ENCODE measurements at regions not wholly inside any gene's neighbourhood (a gene's known extent, or its start where the extent isn't known, plus 50 kb on each side); places are given as distances from the start of the nearest gene placed in this dataset.
A peak's percentile ranks its signal among the peaks of the same experiment; 100 is the strongest.

DNA sequence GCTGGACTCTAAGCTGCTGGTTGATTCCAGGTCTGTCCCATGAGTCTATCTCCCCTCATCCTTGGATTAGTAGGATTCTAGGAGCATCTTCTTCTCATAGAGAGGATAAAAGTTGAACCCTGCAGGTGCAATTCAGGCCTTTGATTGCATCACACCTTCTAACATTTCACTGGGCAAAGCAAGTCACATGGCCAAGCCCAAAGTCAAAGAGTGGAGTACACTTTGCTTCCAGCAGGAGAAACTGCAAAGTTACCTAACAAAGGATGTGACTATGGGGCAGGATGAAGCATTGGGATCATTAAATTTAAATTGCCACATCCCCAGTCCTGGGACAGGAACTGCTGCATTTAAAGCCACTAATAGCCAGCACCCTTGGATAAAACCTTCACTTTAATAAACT, 51.0 kb upstream of the EGFLAM start:
- no peak for DNase-seq (ENCODE audit: low spot score)

DNA sequence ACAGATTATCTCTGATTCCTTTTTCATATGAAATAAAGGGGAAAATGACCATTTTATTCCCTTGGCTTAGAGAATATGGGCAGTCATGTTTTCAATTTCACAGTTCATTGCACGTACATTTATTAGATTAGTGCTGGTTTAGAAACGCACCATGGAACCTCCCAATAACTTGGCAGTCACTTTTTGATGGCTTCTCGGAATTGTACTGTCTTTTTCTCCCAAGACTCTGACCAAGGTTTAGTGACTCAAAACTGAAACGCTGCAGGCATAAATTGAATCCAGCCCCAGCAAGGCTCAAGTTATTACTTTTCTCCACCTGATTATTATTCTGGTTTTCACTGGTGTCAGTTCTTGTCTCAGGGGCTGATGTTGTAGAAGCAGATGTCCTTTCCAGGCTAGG, 55.6 kb upstream of the EGFLAM start:
- DNase-seq (ENCODE audit: low spot score): no peak

DNA sequence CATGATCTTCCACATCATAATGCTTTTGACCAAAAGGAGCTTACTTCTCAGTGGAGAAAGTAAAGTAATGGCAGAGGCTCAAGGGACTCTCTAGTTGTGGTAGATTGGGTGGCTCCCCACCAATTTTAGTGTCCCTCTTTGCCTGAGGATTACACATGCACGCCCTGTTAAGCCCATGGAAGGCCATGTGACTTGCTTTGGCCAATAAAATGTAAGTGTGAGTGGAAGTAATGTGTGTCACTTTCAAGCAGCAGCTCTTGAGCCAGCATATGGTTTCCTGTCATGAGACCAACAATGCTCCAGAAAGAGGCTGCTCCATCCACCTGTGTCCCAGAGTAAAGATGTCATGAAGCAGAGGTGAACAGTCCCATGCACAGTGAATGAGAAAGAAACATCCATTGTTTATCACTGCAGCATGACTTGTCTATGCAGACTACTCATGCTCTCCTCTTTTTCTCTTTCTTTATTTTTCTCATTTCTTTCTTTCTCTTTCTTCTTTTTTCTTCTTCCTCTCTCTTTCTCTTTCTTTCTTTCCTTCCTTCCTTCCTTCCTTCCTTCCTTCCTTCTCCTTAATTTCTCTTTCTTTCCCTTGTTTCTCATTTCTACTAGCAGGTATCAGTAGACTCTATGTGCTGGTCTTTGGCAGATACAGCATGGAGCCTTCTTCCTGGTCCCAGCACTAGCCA, 57.3 kb upstream of the EGFLAM start:
- no peak for DNase-seq (ENCODE audit: low spot score)

DNA sequence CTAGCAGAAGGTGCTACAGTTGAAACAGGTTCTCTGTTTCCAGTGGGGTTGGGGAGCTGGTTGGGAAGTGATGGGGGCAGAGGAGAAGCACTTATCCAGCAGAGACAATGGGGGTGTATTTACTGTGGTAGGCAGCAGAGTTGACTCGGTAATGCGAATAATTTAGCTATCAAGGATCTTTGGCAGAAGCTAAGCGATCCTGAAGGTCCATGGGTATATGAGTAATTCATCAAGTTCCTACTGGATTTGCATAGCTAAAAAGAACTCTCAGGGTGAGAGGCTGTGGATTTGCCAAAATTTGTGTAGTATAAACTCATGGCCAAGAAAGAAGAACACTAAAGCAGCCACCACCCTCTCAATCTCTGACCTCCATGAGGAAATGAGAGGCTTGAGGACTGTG, 61.2 kb upstream of the EGFLAM start:
- no peak for DNase-seq (ENCODE audit: low spot score)

DNA sequence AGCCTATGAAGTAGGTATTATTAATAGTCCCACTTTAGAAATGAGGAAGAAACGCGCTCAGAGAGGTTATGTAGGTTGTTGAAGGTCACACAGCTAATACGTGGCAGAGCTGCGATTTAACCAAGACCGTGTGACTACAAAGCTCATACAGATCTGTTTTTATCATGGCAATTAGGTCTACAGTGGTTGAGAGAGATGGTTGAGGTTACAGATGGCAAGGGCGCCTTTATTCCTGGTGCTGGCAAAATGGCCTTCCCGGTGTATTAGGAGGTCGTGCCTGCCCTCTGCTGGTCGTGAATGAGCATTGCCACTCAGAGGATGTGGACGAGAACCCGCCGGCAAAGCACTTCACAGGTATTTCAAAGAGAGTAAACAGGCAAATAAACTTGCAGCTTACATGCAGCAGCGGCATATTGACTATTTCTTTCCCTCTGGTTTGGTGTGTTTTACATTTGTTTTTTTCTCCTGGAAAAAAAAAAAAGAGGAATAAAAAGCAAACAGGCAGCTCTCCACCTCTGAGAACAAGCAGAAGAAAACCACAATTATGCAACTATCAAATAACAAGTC, 65.3 kb upstream of the EGFLAM start:
- peak; percentile 61 for DNase-seq (ENCODE audit: low spot score)

DNA sequence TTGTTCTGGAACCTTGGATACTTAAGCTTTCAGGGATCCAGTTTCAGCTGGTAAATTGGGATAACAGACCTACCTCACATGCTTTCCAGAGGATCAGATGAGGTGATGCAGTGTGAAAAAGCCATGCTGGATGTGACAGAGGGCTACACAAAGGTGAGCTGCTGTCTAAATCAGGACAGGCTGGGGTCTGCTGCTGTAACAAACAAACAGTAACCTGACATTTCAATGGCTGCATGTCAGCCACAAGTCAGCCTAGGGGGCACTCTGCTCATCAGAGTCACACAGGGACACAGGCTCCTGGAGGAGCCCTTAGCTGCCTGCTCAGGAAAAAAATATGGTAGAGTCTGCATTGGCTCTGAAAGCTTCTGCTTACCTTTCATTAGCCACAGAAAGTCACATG, 66.7 kb upstream of the EGFLAM start:
- DNase-seq (ENCODE audit: low spot score): no peak

DNA sequence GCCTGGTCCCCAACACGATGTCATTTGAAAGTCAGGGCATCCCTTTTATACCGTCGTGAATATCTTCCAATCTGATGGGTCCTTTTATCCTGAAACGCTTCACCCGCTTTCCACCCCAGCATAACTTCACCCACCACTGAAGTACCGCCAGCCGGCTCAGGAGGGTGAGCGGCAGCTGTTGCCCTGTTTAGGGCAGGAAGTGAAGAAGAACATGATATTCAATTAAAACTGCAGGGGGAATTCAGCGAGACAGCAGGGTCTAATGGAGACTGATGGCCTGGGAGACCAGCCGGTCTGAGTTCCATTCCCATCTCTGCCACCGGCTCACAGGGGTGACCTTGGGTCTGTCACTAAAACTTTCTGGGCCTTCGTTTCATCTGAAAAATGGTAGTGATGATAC, 68.2 kb upstream of the EGFLAM start:
- DNase-seq (ENCODE audit: low spot score): no peak

DNA sequence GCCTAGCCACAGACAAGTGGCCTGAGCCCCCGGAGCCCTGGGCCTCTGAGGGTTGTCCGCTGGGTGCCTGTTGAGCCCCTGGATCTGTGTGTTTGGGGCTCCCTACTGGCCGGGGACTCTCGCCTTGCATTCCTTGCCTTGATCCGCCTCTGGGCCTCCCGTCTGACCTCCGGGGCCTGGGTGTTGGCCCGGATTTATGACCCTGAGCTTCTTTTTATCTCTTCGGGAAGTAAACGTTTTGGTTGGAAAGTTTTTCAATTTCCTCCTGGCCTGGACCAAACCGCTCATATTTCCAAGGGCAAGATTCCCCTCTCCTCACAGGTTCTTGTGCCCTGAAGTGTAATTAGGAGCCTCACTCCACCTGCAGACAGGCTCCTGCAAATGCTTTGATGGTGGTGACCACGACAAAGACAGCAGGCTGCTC, 69.3 kb upstream of the EGFLAM start:
- DNase-seq (ENCODE audit: low spot score): no peak

DNA sequence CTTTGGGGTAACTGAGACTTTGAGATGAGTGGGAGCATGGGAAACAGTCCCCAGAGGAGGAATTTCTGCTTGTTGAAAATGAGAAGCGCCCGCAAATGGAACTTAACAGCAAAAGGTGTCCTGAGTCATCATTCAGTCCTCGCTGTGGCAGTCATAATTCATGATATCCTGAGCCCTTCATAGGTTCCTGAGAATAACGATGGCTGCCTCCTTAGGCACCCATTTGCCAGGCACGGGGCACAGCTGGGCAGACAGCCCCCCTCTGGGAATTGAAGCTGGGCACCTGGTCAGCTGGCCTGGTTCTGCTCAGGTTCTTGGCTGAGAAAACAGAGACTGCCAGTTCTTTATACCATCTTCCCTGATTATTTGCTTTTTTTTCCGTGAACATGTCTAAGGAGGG, 69.8 kb upstream of the EGFLAM start:
- DNase-seq (ENCODE audit: low spot score): no peak

DNA sequence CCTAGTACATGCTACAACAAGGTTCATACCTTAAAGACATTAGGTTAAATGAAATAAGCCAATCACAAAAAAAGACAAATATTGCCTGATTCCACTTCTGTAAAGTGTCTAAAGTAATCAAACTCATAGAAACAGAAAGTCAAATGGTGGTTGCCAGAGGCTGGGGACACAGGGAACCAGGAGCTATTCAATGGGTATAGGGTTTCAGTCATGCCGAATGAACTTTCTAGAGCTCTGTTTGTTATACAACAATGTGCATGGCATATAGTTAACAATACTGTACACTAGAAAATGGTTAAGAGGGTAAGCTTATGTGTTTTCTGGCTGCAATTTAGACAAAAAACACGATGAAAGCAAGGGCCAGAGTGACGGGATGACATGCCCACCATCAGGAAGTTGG, 70.8 kb upstream of the EGFLAM start:
- DNase-seq (ENCODE audit: low spot score): no peak

DNA sequence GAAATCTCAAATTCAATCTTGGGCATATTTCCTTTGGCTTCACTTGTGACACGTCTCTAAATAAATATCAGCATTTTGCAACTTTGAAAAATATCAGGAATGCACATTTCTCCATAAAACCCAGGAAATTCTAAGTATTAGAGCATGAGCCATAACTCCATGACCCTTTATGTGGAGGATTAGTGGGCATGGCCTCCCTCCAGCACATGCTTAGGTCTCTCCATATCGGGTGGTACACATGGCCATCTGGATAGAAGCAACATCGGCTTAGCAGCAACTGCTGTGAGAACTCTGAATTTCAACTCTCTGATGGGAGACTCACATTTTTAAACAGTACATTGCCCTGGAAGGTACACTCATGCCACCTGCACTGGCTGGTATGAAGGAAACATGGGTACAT, 73.7 kb upstream of the EGFLAM start:
- DNase-seq (ENCODE audit: low spot score): no peak

DNA sequence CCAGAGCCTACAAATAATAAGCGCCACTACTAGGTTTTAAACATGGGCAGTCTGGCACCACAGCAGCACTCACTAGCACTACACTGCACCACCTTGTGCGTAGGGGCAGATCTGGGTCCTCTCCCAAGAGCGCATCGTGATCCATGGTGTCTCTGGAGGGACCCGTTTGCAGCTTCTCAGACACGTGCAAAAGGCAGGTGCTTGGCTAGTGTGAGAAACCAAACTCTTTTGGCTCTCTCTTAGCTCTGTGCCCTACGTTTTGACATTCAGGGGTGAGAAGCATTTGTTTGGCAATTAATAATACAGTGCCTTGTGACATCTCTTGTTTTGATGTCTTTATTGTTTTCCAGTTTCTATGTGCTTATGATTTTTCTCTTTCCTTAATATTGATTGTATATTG, 75.4 kb upstream of the EGFLAM start:
- no peak for DNase-seq (ENCODE audit: low spot score)

DNA sequence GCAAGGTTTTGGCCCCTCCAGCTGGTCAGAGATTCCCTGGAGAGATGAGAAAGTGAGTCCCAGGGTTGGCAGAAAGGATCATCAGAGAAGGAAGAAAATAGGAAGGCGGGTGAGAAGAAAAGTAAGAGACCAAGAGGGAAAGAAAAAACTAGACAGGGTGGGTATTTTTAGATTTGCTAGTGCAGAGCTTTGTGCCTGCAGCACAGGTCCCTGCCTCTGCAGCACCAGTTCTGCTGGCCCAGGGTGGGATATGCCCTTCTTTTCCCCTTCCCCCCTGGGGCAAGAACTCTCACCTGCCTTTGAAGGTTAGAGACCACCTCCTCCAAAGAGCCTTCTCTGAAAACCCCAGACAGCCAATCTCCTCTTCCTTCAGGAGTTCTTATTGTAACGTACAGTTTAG, 90.3 kb upstream of the EGFLAM start:
- DNase-seq (ENCODE audit: low spot score): no peak

DNA sequence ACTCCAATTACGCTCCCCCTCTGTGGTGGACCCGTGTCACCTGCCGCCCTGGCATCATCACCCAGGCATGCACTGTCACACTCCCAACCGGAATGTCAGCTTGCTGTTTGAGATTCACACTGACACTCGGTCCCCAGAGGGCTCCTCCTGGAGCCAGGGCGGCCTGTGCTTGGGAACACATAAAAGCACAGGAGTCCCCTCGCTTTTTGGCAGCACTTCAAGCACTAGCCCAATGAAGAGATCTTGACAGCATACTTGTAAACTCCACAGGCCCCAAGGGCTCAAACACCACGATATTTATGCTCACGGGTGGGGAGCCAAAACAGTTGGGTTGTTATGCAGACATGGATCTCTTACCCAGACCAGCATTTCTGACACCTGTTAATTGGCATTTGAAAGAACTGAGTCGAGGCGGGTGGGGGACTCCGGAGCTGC, 90.8 kb upstream of the EGFLAM start:
- no peak for DNase-seq (ENCODE audit: low spot score)

DNA sequence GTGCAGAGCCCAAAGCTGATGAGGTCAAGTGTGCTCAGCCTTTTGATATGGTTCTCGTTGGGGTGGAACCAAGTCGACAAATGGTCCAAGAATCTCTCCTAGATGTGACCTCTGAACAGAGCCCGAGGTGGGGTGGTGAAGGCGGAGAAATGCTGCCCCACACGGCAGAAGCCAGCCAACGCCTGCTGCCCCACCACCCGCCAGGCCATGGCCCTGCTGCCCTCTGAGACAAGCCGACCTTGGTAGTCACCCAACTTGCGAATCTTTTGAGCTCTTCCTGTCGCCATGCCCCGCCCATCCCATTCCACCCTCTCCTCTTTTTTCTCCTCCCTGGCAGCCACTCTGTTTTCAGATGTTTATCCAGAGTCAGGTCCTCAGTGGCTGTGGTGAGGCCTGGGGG, 91.5 kb upstream of the EGFLAM start:
- no peak for DNase-seq (ENCODE audit: low spot score)

DNA sequence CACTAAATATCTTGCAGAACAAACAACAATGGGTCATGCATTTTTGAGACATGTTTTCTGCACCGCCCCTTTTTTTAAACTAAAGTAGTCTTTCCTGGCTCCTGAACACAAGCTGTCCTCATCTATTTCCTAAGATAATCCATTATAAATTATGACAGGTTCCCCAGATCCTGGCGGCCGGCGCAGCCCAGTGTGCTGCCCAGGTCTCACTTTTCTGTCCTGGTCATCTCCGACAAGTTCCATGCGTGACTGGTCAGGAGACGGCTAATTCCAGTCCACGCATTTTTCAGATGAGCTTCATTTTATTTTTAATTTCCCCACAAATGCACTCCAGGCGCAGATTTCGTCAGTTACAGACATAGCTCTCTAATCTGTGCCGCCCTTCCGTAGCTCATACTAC, 92.9 kb upstream of the EGFLAM start:
- no peak for DNase-seq (ENCODE audit: low spot score)

DNA sequence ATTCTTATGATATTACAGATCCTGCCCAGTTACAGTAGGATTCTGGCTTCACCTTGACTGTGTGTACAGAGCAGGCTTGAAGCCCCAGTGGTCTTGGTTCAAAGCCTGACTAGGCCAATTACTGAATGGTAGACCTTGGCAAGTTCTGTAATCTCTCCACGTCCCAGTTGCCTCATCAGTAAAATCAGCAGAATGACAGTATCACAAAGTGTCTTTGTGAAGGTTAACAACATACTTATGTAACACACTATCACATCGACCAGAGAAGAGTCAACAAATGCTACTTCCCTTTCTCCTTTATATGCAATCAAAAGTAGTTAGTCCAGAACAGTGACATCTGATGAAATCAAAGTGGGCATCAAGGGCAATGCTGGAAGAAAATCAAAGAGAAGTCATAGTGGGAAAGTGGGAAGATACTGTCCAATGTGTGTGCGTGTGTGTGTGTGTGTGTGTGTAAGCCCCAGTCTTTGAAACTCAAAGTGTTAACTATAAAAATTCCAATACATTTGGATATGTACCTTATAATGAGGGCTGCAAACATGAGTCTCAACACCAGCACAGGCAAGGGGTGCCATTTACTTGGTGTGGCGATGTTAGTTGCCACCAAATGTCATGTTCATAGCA, 93.5 kb upstream of the EGFLAM start:
- DNase-seq (ENCODE audit: low spot score): no peak

DNA sequence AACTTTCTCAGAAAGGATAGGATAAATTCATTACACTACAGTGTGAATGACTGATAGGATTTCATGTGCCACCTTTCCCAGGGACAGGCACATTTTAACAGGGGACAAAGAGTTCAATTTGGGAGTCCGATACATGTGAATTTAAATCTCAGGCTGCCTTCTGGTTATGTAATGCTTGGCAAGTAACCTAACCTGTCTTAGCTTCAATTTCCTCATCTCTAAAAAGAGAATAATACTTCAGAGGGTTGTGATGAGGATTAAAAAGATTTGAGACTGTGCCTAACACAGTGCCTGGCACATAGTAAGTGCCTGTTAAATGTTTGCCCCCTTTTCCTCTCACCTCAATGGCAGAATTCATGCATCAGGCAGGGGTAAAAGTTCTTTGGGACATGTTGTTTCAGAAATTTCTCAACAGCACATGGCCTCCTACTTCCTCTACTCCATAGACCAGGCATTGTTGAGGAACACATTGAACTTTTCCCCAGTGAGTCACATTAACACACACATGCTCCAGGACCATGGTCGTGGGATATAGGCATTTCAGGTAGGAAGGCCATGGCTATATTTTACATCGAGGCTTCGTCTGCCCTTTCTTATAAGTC, 94.6 kb upstream of the EGFLAM start:
- DNase-seq (ENCODE audit: low spot score): no peak

DNA sequence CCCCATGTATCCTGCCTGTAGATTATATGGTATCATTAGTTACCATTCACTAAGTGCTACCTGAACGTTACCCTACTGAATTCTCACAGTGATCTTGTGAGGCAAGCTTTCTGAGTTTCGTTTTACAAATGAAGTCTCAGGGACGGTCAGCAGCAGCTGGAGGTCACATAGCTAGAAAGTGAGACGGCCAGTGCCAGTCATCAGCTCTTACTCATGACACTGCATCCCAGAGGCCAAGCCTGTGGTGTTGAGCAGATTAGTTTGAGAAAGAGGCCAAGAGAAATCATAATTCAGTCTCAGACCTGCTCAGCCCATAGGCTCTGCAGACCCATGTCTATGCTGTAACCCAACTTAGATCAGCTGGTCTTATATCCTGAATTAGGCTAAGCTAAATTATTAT, 95.7 kb upstream of the EGFLAM start:
- DNase-seq (ENCODE audit: low spot score): no peak

DNA sequence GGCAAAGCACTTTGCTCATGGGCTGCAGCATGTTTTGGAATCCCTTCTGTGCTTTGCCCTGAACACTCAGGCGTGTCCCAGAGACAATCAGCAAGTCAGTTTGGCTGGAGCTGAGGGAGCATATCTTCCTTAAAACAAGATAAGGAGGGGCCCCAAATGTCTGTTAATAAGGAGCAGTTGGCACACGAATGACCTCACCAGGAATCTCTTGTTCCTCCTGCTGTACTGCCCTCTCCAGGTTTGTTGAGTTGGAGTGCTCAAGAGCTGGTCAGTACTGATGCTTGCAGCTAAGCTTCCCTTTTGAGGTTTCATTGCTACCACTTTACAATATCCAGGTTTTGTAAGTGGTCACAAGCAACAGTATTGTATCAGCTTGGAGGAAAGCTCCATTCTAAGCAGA, 101.3 kb upstream of the EGFLAM start:
- DNase-seq (ENCODE audit: low spot score): no peak

DNA sequence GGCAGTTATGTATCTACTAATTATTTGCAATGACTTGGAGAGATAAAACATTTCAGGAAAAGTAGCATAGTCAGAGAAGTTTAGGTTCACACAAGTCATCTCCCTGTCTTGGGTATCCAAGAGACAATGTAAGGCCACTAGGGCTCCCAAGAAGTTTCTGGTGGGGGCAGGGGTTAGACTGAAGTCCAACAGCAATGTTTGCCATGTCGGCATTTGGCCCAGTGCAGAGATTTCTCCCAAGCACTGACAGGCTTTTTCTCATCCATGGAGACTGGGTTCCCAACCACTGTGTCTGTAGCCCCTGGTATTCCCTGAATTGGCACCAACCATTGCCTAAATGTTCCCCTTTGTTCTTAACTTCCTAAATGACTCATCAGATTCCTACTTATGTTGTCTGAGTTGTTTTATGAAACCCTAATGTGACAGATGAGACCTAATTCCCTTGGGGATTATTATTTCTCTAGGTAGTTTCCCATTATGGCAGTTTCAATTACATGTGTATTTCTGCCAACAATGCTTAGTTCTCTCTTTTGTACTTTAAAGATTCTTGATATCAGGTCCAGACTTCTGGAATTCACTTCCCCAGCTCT, 103.6 kb upstream of the EGFLAM start:
- DNase-seq (ENCODE audit: low spot score): no peak

DNA sequence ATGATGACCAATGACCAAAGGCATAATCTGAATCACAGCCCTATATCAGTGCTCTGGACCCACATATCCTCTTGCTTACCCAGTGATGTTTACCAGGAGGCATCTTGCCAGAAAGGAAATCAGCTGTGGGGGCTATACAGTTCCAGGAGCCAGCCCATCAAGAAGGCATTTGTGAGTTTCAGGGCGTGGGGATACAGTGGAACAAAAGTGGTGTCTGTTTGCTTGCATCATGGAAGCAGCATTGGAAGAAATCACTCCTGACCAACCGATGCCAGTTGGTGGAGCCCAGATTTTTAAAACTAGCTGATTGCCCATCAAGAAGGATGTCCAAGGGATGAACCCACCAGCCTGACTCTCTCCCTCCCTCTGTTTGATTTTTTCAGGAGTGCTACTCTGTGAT, 106.5 kb upstream of the EGFLAM start:
- DNase-seq (ENCODE audit: low spot score): no peak

DNA sequence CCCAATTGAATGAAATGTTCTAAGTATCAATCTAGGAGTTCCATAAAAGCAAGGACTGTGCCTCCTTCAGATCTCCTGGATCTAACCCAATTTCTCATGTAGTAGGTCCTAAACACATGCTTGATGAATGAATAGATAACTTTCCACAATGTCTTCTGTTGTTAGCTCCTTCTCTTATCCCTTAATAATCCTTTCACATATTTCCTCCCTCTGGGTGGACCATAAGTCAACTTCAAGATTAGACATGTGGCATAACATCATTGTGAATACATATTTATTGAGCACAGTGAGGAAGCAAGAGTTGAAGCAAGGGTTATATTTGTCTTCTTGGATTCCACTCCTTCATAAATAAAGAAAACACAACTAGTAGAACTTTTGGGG, 108.6 kb upstream of the EGFLAM start:
- DNase-seq (ENCODE audit: low spot score): no peak

Data from activated CD4-positive, alpha-beta T cell treated with anti-CD3 and anti-CD28 coated beads, Interleukin-2, Interleukin-4, amounts not matched to agents 100 ng/mL and 50 ng/mL, durations not matched to agents 16 hours and 8 hours (primary cell).